GM06990 (cell line): ENCODE measurements at regions not wholly inside any gene's neighbourhood (a gene's known extent, or its start where the extent isn't known, plus 50 kb on each side); places are given as distances from the start of the nearest gene placed in this dataset.

ENCODE experiments used
- DNase-seq: peaks from one replicate; pipeline ENCODE4 v3.0.0-alpha.2; 2011; ENCODE audit not compliant: insufficient read length; ENCODE audit errors: extremely low read depth
- H3K27me3 ChIP-seq: replicated peaks from 2 replicates; pipeline ENCODE4 v1.6.0; 2011; ENCODE audit warnings: low read length; ENCODE audit not compliant: control insufficient read depth, insufficient read depth
- H3K36me3 ChIP-seq: 2 replicates; pipeline ENCODE4 v1.5.1; 2011; ENCODE audit warnings: low read length; ENCODE audit not compliant: control insufficient read depth, insufficient read depth
- H3K4me3 ChIP-seq: replicated peaks from 2 replicates; pipeline ENCODE4 v1.5.1; 2011; ENCODE audit warnings: low read depth, mild to moderate bottlenecking, control low read depth, low read length
- TF ChIP-seq, protein P1 (sequence below): IDR thresholded peaks from 2 replicates; pipeline ENCODE4 v1.5.1; 2011; ENCODE audit warnings: low read length, control low read depth, mild to moderate bottlenecking, inconsistent platforms; ENCODE audit not compliant: insufficient read depth, poor library complexity, severe bottlenecking

DNA sequence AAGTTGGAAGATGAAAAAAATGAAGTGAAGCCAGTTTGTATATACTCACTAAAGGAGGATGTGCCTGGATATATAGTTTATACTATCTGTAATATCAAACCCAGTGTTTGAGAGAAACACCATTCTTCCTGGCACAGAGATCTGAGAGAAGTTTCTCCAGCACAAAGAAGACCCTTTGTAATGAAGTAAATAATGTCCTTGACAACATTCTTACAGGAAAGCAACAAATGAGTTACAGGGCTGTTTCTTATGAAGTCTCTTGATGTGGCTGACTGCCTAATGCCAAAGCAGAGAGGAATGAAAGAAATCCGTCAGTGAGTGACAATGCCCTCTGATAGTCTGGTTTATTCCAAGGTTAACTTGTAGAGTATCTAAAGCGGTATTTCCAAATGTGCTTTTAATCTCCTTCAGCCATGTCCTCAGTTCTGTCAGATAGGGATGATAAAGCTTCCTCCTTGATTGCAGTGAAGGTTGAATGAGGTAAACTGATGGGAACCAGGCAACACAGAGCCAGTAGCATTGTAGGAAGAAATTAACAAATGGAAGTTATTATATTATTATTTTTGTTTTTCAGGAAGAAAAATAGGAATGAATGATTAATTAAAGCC, 123.1 kb upstream of the ZNF608 start:
- no peak for DNase-seq
- TF ChIP-seq, protein P1, sequence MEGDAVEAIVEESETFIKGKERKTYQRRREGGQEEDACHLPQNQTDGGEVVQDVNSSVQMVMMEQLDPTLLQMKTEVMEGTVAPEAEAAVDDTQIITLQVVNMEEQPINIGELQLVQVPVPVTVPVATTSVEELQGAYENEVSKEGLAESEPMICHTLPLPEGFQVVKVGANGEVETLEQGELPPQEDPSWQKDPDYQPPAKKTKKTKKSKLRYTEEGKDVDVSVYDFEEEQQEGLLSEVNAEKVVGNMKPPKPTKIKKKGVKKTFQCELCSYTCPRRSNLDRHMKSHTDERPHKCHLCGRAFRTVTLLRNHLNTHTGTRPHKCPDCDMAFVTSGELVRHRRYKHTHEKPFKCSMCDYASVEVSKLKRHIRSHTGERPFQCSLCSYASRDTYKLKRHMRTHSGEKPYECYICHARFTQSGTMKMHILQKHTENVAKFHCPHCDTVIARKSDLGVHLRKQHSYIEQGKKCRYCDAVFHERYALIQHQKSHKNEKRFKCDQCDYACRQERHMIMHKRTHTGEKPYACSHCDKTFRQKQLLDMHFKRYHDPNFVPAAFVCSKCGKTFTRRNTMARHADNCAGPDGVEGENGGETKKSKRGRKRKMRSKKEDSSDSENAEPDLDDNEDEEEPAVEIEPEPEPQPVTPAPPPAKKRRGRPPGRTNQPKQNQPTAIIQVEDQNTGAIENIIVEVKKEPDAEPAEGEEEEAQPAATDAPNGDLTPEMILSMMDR = no peak
- H3K4me3 ChIP-seq = no peak overlapping the region
- no peaks in the 10 kb centered on the region for H3K36me3 ChIP-seq
- no peaks in the 10 kb centered on the region for H3K27me3 ChIP-seq

DNA sequence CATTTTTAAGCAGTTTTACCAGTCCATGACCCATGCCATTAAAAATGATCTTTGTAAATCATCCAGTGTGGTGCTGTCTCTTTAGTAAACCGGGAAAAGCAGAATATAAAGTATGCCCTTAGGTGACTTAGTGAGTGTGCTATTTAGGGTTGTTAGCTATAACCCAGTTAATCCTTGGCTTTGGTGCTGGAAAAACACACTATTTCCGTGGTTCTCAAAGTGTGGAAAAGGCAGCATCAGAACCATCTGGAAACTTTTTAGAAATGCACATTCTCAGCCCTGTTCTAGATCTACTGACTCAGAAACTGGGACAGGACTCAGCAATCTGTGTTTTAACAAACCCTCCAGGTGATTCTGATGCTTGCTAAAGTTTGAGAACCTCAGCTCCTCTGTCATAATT, 123.6 kb upstream of the ZNF608 start:
- Histone ChIP-seq H3K27me3 (no peaks in the 10 kb centered on the region), H3K4me3 (no peak overlapping the region), H3K36me3 (no peaks in the 10 kb centered on the region)
- no peak for DNase-seq
- TF ChIP-seq, protein P1 = no peak

DNA sequence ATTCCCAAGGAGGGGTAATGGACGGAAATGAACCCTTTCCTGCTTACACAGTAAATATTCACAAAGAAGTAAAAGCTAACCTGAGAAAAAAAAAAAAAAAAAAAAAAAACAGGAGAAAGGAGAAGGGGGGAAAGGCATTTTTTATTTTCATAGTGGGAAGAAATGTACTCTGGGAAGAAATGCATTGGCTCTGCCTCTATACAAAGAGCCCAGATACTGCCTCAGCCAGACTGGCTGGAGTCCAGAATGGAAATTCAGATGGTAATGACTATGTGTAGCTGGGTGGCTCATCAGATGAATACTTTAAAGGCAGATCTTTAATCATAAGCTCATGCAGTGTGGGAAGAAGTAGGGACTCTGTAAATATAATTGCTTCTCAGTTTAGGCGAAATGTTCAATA, 124.9 kb upstream of the ZNF608 start:
- no peak overlapping the region for H3K4me3 ChIP-seq
- H3K27me3 ChIP-seq = no peaks in the 10 kb centered on the region
- no peaks in the 10 kb centered on the region for H3K36me3 ChIP-seq
- TF ChIP-seq, protein P1 = no peak
- DNase-seq = no peak

DNA sequence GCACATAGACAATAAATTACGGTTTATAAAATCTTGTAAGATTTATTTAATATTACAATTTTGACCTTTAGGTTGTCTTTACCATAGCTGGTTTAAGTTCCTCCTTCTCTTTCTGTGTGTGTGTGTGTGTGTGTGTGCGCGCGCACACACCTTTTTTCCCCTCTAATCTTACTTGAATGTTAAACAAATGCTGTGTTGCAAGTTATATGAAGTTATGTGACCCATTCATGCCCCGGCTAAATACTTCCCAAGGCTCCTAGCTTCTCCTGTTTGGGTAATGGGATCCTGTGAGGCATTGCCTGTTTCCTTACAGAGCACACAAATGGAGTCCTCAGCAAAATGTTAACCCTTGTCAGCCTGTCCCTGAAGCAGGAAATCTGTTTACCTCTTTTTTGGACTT, 125.6 kb upstream of the ZNF608 start:
- Histone ChIP-seq H3K27me3 (no peaks in the 10 kb centered on the region), H3K36me3 (no peaks in the 10 kb centered on the region), H3K4me3 (no peak overlapping the region)
- DNase-seq = no peak
- TF ChIP-seq, protein P1 = no peak

DNA sequence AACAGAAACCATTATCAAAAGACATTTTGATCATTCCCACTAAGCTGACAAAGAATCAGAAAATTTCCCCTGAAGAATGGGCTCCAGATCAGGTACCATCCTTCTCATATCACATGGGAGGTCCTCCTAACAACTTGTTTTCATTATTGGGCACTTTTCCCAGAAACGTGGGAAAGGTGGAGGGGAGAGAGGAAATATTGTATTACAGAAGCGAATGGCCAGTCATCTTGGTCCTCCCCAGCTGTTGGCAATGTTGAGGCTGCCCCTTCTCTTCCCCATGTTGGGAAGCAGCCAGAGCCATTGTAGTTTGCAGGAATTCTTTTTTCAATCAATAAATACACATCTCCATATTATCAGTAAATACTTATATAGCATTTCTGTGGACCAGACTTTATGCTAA, 126.2 kb upstream of the ZNF608 start:
- Histone ChIP-seq H3K4me3 (no peak overlapping the region), H3K36me3 (no peaks in the 10 kb centered on the region), H3K27me3 (no peaks in the 10 kb centered on the region)
- DNase-seq = no peak
- TF ChIP-seq, protein P1 = no peak

DNA sequence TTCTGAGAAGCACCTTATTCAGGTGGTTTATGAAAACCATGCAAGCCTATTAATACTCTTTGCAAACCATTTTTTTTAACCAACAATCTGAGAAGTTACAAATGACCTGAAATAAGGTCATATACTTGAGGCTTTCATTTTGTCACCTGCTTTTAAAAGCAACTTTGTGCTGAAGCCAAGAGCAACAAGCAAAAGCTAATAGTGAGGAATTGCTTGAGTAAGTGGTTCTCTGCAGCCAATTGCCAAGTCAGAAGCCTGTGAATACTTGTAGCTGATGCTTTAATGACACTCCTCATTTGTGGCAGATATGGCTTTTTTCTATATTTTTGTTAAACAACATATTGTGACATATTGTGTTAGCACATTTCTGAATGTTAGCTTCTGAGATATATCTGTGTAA, 126.7 kb upstream of the ZNF608 start:
- H3K4me3 ChIP-seq = no peak overlapping the region
- no peaks in the 10 kb centered on the region for H3K27me3 ChIP-seq
- TF ChIP-seq, protein P1 = no peak
- H3K36me3 ChIP-seq = no peaks in the 10 kb centered on the region
- DNase-seq = no peak
